Jurkat, Clone E6-1 (cell line): ENCODE measurements at regions not wholly inside any gene's neighbourhood (a gene's known extent, or its start where the extent isn't known, plus 50 kb on each side); places are given as distances from the start of the nearest gene placed in this dataset.

Source experiments
- DNase-seq: peaks from one replicate; pipeline ENCODE4 v3.0.0-alpha.2; 2011; ENCODE audit warnings: low read depth, low spot score
- H3K4me3 ChIP-seq: 2 replicates; pipeline ENCODE4 v1.5.1; 2011; ENCODE audit warnings: mild to moderate bottlenecking, low read length, control low read depth, moderate library complexity

DNA sequence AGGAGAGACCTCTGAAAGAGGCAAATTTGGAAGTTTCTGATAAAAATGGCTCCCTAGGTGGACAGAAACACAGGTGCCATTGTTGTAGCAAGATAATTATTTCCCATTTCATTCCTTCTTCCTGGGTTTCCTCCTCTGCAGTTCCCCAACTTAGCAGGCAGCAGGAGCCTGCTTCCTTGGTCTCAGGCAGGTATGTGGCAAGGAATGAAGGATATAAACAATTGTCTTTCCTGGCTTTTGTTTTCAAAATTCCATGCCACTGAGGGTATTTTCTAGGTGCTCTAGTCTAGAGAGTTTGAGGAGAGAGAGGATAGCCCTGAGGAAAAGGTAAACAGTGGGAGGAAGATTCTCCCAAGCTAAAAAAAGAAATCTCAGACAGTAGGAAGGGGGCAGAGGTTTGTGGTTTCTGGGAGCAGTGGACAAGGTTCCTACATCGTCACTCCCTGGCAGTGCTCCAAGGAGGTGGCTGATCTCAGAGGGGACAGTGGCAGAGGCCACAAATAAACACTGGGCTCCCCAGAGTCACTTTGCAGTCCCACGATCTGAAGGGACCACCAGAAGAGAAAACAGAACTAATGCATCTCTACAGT is 82.6 kb upstream of the IGF1 start:
- no peak overlapping the region for H3K4me3 ChIP-seq
- DNase-seq, result no peak

DNA sequence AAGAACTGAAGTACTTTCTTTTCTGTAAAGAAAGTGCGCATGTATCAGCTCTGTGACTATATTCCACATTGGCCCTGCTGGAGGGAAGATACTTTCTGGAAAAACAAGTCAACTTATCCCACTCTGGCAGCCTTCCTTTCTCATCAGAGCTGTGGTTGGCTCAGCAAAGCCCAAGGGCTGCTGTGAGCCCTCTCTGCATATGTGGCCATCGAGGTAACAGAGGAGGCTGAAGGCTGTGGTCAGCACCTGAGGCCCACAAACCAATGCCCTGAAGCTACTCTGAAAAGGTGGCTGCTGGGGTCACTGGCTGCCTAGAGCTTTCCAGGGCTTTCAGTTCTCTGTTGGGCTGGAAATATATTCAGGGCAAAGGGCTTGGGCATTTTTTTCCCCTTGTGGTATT is 70.8 kb upstream of the IGF1 start:
- H3K4me3 ChIP-seq, result no peak overlapping the region
- no peak for DNase-seq

DNA sequence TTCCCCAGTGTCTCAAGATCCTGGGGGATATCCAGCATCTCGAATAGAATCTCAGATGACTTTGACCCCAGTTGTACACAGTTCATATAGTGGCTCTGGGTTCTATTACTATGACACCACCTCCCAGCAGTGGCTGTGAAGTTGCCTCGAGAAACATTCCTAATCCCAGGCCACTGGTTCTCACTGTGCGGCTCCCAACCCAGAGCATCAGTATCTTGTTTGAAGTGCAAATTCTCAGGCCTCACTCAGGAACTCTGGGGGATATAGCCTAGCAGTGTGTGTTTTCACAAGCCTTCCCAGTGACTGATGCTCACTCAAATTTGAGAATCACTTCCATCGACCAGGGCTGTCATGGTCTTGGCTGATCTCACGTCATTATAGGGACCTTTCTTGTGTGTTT is 69.3 kb upstream of the IGF1 start:
- H3K4me3 ChIP-seq, result no peak overlapping the region
- DNase-seq, result no peak

DNA sequence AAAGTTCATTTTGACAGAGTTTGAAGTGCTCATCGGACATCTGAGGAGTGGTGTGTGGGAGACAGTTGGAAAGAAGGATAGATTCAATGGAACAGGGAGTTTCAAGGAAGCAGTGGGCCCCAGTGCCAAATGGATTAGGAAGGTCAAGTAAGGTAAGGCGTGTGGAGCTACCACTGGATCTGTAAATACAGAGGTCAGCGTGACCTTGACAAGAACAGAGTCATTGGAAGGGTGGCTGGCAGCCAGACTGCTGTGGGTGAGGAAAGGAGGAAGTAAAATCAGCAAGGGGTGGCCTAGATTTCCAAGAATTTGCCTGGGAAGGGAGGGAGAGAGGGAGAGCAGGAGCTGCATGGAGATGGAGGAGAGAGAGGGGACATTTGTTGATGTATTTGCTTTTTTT is 68.2 kb upstream of the IGF1 start:
- DNase-seq, result no peak
- no peak overlapping the region for H3K4me3 ChIP-seq

DNA sequence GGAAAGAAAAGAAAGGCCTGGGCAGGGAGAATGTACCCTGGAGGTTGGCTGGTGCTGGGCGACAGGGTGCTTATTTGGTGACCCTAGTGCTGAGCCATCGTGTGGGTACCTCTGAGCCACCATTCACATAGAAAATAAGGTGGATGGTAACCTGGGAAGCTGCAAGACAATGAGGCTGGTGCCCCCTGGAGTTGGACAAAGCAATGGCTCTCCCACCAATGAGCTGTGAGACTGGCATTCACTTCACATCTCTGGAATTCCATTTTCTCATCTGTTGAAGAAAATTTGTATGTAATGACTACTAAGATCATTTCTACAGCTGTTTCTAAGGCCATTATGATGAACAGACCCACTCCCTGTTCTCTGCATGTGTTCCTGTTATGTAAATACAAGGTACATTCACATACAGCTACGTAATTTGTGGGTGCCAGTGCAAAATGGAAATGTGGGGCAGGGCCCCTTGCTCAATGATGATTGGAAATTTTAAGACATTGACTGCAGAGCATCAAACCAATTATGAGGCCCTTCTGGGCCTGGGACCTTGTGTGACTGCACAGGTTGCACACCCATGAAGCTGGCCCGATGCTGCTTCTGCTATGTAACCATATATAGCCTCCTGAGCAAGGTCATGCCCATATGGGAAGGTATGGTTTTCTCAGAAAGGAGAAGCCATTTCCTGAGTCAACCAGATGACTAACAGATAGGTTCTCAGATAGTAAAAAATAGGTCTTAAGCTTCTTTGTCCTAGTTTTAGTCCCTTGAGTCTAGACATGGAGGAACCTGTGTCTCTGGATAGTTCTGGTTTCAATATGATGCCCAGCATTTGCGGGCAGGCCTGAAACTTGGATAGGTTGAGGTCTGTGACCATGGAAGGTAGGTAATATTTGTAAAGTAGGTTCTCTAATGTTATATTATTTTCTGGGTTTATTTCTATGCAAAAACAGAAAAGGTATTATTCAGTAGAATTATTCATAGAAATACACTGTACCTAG is 63.4 kb upstream of the IGF1 start:
- no peak overlapping the region for H3K4me3 ChIP-seq
- DNase-seq, result no peak

DNA sequence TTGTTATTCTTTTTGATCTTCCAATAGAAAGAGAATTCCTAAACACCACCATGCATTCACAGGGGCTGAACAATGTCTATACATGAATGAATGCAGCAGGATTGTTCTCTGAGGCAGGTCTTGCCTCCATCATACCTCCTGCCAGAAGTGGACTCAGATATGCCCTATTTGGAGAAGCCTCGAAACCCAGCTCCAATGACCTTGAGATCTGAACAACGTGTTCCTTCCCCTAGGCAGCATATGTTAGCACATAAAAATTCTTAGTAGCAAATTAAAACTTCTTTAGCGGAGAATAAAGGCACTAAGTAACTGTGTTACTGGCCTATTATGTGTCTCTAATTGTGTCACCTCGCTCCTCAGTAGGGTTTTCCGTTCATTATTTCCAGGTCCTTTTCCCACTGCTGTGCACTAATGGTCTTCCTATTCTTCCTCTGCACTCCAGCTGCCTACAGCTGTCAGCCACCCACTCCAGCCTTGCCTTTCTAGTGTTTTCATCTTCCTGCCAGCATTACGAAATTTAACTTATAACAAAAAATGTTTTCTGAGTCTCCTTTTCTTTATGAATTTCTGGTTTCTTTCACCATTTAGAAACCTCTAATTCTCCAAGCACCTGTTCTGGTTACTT is 62.6 kb upstream of the IGF1 start:
- DNase-seq, result no peak

DNA sequence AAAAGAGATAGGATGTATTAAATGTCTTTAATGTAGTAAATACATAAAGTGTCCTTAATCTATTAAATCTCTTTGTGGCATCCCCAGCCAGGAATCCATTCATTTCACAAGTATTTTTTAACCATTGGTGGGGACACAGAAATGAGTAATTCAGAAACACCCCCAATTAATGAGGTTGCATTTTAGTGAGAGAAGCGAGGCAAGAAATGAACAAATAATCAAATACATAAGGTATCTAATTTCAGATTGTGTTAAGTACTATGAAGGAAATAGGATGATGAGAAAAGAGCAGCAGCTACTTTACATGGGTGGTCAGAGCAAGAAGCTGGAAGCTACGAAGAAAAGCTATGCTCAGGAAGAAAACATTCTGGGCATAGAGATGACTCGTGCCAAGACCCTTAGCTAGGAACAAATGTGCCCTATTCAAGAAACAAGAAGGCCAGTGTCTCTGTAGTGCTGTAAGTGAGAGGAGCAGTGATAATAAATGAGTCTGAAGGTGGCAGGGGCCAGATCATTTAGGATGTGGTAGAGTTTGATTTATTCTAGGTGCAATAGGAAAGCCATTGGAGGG is 60.5 kb upstream of the IGF1 start:
- no peak overlapping the region for H3K4me3 ChIP-seq
- DNase-seq, result no peak

More for the DNA sequence above, 62.6 kb upstream of the IGF1 start:
- no peak overlapping the region for H3K4me3 ChIP-seq

DNA sequence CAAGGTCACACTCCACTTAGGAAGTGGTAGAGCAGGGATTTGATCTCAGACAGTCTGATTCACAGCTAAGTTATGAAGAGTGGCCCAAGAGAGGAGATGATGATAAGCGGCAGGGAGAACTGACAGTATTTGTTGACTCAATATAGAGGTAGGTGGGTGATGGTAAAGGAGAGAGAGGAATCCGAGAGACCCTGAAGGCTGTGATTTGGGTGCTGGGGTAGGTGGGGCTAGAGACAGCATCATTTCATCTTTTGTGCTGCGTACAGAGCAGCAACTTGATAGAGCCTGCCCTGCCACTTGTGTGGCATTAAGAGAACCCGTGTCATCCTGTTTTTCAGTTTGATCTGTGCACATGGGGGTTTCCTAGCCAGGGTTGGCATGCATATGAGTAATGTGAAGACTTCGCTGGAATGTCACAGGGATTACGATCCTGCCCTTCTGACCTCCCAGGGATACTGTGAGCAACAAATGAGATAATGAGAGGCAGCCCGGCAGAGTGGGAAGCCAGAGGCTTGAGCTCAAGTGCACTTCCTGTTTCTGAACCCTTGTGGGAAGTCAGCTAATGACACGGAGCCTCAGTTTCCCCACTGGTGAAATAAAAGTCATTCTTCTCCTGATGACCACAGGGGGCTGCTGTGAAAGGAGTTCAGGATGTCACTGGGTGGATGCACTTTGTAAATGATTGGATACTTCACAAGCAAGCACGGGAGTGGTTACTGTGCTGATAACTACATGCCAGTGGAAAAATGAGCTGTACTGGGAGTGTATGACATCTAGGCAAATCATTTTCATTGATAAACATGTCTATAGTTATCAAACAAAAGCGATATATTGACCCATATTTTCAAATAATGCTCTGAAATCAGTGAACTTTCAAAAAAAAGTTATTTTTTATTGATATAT is 59.5 kb upstream of the IGF1 start:
- no peak for DNase-seq

DNA sequence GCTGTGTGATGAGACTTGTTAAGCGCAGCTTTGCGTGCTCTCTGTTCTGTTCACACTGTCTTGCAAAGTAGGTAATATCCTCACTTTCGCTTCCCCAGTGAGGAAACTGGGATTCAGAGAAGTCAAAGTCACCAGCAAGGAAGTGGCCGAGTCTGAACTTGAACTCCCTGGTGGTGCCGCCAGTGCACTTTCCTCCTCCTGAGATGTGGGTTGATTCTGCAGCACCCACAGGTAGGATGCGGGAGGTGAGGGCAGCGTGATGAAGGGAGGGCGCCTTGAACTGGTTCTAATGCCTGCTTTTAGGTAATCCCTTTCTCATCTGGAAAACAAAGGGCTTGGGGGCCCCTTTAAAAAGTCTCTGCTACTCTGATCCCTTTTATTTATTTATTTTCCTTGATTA is 54.9 kb upstream of the IGF1 start:
- no peak overlapping the region for H3K4me3 ChIP-seq
- DNase-seq, result no peak

More for the DNA sequence above, 59.5 kb upstream of the IGF1 start:
- H3K4me3 ChIP-seq, result no peak overlapping the region

DNA sequence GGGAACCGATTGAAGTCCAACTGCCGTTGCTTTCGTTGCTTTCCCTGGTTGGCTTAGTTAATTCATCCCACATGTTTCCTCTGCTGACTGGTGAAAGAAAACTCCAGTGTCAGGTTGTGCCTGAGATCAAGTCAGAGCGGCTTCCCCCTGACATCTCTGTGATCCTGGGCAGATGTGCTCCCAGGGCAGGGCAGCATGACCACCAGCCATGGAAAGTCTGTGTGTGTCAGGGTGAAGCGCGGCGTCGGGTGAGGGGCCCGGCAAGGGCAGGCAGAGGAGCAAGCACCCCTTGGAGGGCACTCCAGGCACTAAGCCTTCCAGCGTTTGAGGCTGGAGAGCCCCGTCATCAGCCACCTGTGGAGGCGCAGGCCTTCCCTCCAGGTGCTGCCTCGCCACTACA is 54.5 kb upstream of the IGF1 start:
- no peak overlapping the region for H3K4me3 ChIP-seq
- DNase-seq, result no peak

DNA sequence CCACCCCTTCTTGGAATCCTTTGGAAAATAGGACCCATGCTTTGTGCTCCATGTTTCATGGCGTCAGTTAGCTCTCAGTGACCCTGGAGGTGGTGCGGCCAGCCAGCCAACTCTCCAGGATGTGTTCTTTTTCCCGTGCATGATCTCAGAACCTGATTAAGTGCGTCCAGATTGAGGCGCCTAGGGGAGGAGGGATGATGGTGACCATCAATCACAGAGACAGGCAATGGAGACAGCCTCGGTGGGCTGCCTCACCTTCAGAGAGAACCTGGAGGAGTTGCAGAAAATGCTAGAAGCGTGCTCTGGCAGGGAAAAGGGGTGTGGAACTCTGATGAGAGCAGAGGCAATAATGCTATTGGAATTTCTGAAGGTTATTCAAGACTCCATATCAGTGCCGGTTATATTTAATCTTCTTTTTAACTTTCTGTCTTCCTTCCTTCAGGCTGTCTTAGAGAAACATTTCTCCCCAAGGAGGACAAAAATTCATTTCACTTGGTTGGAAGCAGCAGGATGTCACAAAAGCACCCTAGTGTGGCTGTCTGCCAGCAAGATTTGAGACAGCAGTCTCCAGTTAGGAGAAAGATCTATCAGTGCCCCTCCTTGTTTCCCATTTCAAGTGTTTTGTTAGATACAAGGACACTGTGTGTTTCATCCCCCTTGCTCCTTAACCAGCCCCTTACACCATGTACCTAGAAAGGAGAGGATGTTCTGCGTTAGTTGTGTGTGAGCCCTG is 53.3 kb upstream of the IGF1 start:
- no peak overlapping the region for H3K4me3 ChIP-seq
- no peak for DNase-seq
